Suprapubic skin (tissue), 4 donors: ENCODE measurements at regions not wholly inside any gene's neighbourhood (a gene's known extent, or its start where the extent isn't known, plus 50 kb on each side); places are given as distances from the start of the nearest gene placed in this dataset.

ENCODE experiments used
- CTCF ChIP-seq, 2 donors: fragments of 200-600 bp in 1 of 2; fragments of 450-650 bp in 1 of 2; sonication (generic) in 1 of 2; IDR thresholded peaks; one replicate each; pipeline ENCODE4 v1.5.1; 2016 to 2019; ENCODE audit warnings: antibody characterized with exemption in 2 of 2, mild to moderate bottlenecking in 1 of 2, moderate library complexity in 1 of 2
- EP300 ChIP-seq: sonication (generic); formaldehyde crosslinking; IDR thresholded peaks from one replicate; pipeline ENCODE4 v1.6.1; 2017; ENCODE audit warnings: antibody characterized with exemption
- POLR2AphosphoS5 ChIP-seq, 3 donors: sonication (generic); formaldehyde crosslinking; IDR thresholded peaks; one replicate each; pipeline ENCODE4 v1.6.1; 2017; ENCODE audit warnings: antibody characterized with exemption in 3 of 3

GRCh38 chr5:144773628-144774027, 603.0 kb downstream of the KCTD16 start:
- no peak for TF ChIP-seq CTCF (IDR thresholded peaks at IDR 0.05)
- no peak for TF ChIP-seq POLR2AphosphoS5 (IDR thresholded peaks at IDR 0.05)
- TF ChIP-seq EP300, result no peak
